ENCODE measurements at regions not wholly inside any gene's neighbourhood (a gene's known extent, or its start where the extent isn't known, plus 50 kb on each side); places are given as distances from the start of the nearest gene placed in this dataset.

GRCh38 chr11:93032580-93032979 lies 63.1 kb downstream of the MTNR1B start:
- ATAC-seq: no peak
- 50% methylated on average over 1 of the region's 2 CpGs for WGBS (ENCODE audit: insufficient coverage, low coverage, low lambda C conversion rate, missing lambda C conversion rate)

GRCh38 chr11:93033093-93033492 lies 63.6 kb downstream of the MTNR1B start:
- Histone ChIP-seq H3K4me3 (no peak overlapping the region), H3K27me3 (no peaks in the 10 kb centered on the region), H3K27ac (peak overlapping the region in 2 of 3 donors; percentile 77 to 87), H3K9me3 (no peaks in the 10 kb centered on the region), H3K4me1 (peaks cover 0 to 32% (median 11%) of the 10 kb centered on the region in 4 donors), H3K36me3 (no peaks in the 10 kb centered on the region)
- ATAC-seq (no peak), DNase-seq (no peak)
- intact Hi-C loops (cut with DNase I): no loop called here
- TF ChIP-seq CTCF (IDR thresholded peaks at IDR 0.05) (no peak), POLR2A (IDR thresholded peaks at IDR 0.05) (no peak)
- WGBS (ENCODE audit: insufficient coverage, low coverage, low lambda C conversion rate, missing lambda C conversion rate): 60% methylated on average over 1 of the region's 1 CpG

More at GRCh38 chr11:93032580-93032979, 63.1 kb downstream of the MTNR1B start:
- Histone ChIP-seq H3K4me3 (no peak overlapping the region), H3K9me3 (no peaks in the 10 kb centered on the region), H3K36me3 (no peaks in the 10 kb centered on the region), H3K4me1 (peaks cover 0 to 32% (median 11%) of the 10 kb centered on the region in 4 donors), H3K27ac (no peak overlapping the region), H3K27me3 (no peaks in the 10 kb centered on the region)
- DNase-seq: no peak
- intact Hi-C loops (cut with DNase I): no loop called here
- TF ChIP-seq CTCF (IDR thresholded peaks at IDR 0.05) (no peak), POLR2A (IDR thresholded peaks at IDR 0.05) (no peak)

- Histone ChIP-seq H3K27me3 (no peaks in the 10 kb centered on the region), H3K27ac (peak overlapping the region; percentile 35 to 90 (median 87)), H3K9me3 (no peaks in the 10 kb centered on the region), H3K4me1 (peaks cover 0 to 25% (median 11%) of the 10 kb centered on the region in 4 donors), H3K36me3 (no peaks in the 10 kb centered on the region), H3K4me3 (peak overlapping the region in 1 of 3 donors; percentile 11)
- TF ChIP-seq CTCF (IDR thresholded peaks at IDR 0.05): no peak
- TF ChIP-seq POLR2A (IDR thresholded peaks at IDR 0.05): no peak
- DNase-seq (peak; percentile 67 to 92 (median 78)), ATAC-seq (peak; percentile 90 to 97 (median 95))
- WGBS (ENCODE audit: insufficient coverage, low coverage, low lambda C conversion rate, missing lambda C conversion rate): 21% methylated on average over 3 of the region's 3 CpGs
- intact Hi-C loops (cut with DNase I): no loop called here
Observed at GRCh38 chr11:93034031-93034722, 64.7 kb downstream of the MTNR1B start.

GRCh38 chr11:93034723-93035039 lies 65.2 kb downstream of the MTNR1B start:
- ATAC-seq (peak; percentile 67 to 74 (median 70)), DNase-seq (peak in 1 of 3 donors; percentile 54)
- H3K27me3 ChIP-seq: no peaks in the 10 kb centered on the region
- TF ChIP-seq CTCF (IDR thresholded peaks at IDR 0.05) (no peak), POLR2A (IDR thresholded peaks at IDR 0.05) (peak; percentile 17)
- H3K36me3 ChIP-seq: no peaks in the 10 kb centered on the region
- H3K9me3 ChIP-seq: no peaks in the 10 kb centered on the region
- peaks cover 0 to 20% (median 10%) of the 10 kb centered on the region in 4 donors for H3K4me1 ChIP-seq
- WGBS (ENCODE audit: insufficient coverage, low coverage, low lambda C conversion rate, missing lambda C conversion rate): 13% methylated on average over 1 of the region's 1 CpG
- intact Hi-C loops (cut with DNase I): no loop called here
- H3K4me3 ChIP-seq: peak overlapping the region in 1 of 3 donors; percentile 11
- peak overlapping the region; percentile 35 to 90 (median 87) for H3K27ac ChIP-seq
